DND-41 (cell line): ENCODE measurements at regions not wholly inside any gene's neighbourhood (a gene's known extent, or its start where the extent isn't known, plus 50 kb on each side); places are given as distances from the start of the nearest gene placed in this dataset.

Source experiments
- EZH2 ChIP-seq: IDR thresholded peaks from 3 replicates; pipeline ENCODE4 v1.6.1; 2012; ENCODE audit warnings: borderline replicate concordance, low read depth, mild to moderate bottlenecking, moderate library complexity, low read length, inconsistent platforms; ENCODE audit not compliant: severe bottlenecking
- TF ChIP-seq, protein P1 (sequence below): IDR thresholded peaks from 2 replicates; pipeline ENCODE4 v1.5.1; 2012; ENCODE audit warnings: borderline replicate concordance, low read length, moderate library complexity, mild to moderate bottlenecking; ENCODE audit not compliant: poor library complexity, severe bottlenecking; ENCODE audit errors: extremely low read depth

- TF ChIP-seq, protein P1, sequence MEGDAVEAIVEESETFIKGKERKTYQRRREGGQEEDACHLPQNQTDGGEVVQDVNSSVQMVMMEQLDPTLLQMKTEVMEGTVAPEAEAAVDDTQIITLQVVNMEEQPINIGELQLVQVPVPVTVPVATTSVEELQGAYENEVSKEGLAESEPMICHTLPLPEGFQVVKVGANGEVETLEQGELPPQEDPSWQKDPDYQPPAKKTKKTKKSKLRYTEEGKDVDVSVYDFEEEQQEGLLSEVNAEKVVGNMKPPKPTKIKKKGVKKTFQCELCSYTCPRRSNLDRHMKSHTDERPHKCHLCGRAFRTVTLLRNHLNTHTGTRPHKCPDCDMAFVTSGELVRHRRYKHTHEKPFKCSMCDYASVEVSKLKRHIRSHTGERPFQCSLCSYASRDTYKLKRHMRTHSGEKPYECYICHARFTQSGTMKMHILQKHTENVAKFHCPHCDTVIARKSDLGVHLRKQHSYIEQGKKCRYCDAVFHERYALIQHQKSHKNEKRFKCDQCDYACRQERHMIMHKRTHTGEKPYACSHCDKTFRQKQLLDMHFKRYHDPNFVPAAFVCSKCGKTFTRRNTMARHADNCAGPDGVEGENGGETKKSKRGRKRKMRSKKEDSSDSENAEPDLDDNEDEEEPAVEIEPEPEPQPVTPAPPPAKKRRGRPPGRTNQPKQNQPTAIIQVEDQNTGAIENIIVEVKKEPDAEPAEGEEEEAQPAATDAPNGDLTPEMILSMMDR, result no peak
- TF ChIP-seq EZH2, result no peak
These were observed 363.7 kb upstream of the CHAC2 start for GRCh38 chr2:53403792-53404413.
